EH (cell line): ENCODE measurements at regions not wholly inside any gene's neighbourhood (a gene's known extent, or its start where the extent isn't known, plus 50 kb on each side); places are given as distances from the start of the nearest gene placed in this dataset.

ENCODE experiments used
- DNase-seq: peaks from one replicate; pipeline ENCODE4 v3.0.0-alpha.2; 2015; ENCODE audit warnings: low read depth

DNA sequence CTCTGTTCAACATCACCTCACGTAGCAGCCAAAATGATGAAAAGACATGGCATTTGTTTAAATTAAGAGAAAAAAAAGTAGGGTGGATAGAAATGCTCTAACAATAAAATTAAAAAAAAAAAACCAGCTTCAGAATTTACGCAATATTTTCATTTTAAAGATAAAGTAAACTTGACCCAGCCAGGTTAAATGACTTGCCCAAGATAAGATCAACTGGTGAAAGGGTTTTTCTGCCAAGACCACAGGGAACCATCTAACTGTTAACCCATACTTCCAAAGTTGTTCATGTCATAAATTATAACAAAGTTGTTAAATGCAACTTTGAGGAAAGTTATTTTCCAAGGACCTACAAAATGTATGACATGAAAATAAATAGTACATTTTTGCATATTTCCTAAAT, 129.6 kb upstream of the SOX5 start:
- DNase-seq, result no peak

DNA sequence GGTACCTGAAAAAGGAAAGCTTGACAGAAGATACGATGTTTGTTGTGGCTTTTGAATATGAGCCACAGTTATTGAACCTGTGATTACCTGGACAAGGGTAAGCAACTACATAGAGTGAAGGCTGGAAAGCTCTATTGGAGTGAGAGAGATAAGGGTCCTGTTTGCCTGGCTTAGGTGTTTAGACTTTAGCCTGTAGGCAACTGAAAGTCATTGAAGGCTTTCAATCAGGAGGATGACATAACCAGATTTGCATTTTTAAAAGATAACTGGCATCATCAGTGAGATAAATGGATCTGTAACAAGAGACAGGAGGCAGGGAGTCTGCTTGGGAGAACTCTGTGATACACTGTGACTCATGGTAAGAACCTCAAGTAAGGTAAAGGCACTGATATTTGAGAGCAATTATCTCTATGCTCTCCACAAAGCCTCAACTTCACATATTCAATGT, 128.9 kb upstream of the SOX5 start:
- no peak for DNase-seq

DNA sequence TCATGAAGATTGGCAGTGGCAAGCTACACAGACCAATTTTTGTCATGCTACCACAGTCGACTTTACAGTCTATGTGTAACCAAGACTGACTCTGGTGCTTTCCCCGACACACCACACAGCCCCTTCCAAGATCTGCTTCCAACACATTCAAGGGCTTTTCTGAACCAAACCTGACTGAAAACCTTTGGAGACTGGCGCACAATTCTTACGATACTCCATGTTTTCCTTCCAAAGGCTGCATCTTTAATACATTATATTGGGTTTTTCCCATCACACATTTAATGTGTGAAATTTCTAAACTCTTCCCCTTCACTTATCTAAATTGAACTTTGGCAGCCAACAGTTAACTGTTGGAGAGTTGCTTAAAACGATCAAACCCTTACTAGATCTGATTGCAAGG, 127.7 kb upstream of the SOX5 start:
- DNase-seq, result no peak

DNA sequence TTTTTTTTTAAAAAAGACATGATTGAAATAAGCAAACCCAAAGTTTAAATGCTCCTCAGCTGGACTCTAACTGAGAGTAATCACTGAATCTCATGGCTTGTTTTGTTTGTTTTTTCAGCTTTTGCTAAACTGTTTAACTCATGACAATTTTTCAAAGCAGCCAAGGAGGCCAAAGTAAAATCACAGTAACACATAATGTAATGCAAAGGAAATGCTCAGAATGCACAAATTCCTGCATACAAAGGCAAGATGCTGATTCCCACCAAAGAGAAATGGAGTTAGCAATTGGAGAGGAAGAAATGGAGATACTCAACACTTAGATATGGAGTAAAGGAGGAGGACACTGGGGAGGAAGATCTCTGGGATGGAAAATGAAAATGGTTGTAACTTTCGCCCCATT, 126.2 kb upstream of the SOX5 start:
- no peak for DNase-seq

DNA sequence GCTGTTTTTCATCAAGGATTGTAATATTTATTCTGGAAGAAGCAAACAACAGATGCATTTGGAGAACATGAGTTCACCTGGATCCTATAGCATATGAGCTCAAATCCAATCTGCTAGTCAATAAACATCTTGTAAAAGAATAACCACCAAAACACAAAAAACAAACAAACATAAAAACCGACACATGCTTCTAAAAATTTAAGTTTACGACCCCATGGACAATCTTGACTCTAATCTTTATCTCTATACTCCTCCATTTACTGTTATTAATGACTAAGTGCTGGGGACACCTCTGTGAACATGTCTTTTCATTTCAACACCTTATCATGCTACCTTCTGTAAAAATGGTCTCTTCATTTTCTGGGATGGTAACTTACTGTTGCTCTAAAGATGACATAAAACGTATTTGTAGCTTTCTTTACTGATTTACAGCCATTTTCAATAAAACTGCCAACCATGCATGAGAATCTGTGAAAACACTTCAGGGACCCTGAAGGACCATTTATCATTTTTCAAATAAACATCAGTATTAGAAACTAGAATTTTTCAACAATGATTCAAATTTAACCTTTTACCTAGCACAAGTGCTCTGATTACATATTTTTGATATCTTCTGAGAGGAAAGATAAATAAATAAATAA, 123.8 kb upstream of the SOX5 start:
- DNase-seq, result no peak

DNA sequence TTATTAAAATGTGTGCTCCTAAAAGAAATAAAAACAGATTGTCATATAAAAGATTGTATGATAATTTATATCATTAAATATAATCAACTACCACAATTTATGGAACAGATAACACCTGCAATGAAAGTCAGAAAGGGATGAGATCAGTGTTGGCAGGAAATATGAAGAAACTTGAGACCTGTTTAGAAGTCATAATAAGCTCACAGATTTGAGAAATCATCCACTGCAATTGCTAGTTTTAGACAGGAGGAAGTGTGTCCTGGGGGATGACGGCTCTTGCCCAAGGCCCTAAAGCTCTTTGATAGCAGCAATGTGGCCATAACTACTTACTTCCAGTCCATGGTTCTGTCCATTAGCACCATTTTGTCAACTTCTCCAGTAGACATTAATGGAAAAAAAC, 122.8 kb upstream of the SOX5 start:
- no peak for DNase-seq

DNA sequence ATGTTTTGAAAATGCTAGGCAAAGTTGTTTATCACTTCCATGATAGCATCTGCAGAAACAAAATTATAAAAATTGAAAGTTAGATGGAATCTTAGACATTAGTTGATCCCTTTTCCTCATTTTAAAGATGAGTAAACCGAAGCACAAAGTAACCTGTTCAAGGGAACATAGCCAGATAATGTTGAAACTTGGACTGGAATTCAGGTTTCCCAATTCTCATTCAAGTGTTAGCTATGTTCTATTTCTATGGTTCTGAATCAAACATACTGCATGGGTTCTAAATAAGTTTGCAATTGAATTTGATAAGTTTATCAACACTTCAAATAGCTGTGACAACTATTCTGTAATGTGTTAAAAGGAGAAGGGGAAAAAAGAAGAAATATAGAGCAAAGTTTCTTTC, 122.4 kb upstream of the SOX5 start:
- no peak for DNase-seq

DNA sequence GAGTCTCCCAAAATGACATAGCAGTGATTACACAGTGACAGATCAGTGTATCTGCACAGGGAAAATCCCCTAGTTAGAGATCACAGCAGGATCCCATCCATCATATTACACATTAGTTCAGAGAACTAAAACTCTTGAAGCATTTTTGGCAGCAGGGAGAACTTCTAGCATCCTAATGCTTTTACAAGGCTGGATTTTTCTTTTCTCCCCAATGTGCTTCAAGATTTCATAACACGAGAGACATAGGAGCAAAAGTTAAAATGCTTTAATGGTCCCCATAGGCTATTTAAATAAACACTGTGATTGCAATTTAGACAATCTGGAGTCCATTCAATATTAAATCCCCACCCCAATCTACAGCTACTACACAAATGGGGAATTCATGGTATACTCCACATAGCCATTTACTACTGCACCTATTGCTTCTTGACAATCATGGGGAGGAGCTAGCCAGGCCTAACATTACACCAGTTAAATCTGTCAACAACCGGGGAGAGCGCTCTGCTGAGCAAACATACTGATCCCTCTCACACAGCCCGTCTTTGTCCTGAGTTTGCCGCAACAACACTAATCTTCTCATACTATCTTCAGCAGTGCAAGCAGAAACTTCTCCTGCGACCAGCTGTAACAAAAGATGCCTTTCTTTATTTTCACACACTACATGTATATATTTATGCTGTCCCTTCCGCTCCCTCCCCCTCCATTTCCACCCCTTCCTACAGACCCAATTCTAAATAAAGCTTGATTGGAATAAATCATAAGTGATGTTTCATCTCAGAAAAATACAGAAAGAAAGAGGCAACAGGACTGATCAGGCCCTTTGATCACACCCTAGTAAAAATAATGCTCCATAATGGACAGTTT, 120.3 kb upstream of the SOX5 start:
- no peak for DNase-seq

DNA sequence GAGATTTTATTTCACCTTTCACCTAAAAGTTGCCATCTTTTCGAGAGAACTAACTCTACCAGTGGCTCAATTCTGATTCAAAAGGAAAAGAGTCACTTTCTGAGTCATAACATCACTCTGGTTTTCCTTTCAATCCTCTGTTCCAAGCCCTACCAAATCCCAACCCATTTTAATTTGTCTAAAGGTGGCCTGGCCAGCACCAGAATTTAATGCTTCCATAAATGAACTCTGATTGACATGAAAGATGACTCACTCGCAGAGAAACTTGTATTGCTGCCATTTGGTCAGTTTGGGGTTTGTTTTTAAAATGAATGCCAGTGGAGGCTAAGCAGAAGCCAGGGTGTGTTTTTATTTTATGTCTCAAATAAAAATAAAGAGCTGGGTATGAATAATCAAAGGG, 117.4 kb upstream of the SOX5 start:
- DNase-seq, result peak; percentile 64

DNA sequence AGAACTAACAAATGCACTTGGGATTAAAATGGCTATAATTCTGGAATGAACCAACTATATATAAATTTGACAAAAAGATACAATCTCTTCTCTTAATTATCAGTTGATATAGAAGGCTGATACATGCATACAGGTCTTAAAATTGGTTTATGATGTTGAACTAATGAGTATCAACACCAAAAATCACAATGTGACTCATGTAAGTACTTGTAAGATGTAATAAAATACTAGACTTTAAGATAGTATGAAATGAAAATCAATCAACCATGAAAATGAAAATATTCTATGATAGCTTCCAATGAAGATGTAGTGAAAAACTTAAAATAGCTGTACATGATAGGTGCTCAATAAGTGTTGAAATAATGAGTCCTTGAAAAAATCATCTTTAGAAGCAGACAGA, 116.6 kb upstream of the SOX5 start:
- no peak for DNase-seq

DNA sequence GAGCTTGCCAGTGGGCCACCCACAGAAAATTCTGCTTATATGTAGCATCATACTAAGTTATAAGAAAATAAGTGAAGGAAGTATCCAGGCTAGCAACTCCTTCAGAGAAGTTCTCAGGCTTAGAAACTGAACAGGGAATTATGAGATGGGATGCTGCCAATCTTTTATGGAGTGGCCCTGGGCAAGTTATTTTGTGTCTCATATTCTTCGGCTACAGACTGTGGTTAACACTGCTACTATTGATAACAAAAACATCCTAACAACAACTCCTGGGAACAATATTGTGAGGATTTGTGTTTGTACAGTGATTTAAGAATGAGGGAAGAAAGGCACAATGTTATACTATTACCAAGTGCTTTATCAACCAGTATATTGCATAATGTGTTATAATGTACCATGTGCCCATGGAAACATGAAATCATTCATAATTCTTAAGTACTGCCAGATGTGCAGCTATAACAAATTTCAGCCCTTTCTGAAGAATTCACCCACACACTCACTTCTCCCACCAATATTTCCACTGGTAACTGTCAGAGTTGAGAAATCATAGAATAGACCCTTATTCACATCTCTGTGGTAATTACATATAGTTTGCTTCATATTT, 113.3 kb upstream of the SOX5 start:
- no peak for DNase-seq

DNA sequence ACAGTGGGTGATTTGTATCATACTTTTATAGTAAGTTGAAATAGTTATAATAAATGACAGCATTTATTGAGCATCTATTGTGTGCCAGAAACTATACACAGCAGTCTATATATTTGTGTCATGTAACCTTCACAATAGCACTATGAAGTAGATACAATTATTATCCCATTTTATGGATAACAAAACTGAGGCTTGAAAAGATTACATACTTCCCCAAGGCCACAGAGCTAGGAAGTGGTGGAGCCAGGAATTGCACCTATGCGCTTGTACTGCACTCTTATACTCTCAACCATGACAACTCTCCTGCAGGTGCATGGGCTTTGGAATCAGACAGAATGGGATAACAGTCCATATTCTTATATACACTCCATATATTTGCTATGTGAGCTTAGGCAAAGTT, 110.6 kb upstream of the SOX5 start:
- DNase-seq, result no peak

DNA sequence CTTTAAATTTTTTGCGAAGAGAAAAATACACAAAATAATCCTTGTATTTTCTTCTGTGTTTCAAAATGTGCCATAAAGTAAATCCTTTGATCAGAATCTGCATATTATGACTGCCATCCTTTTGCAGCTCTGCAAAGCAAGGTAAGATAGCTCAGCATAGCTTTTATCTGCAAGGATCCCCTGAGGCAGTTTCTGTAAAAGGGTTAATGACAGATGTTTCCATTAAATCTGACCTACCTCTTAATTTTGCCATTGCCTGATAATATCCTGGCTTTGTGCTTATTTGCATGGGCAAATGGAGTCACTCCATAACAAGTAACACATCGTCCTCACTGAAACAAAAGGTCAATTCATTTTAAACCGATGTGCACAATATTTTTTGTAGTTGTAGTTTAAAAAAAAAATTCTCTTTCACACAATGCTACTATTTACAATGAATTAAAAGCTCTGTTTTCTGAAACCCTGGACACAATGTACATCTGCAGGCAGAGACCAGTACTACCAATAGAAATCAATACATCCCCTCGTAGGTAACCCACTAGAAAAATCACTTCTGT, 108.5 kb upstream of the SOX5 start:
- no peak for DNase-seq

DNA sequence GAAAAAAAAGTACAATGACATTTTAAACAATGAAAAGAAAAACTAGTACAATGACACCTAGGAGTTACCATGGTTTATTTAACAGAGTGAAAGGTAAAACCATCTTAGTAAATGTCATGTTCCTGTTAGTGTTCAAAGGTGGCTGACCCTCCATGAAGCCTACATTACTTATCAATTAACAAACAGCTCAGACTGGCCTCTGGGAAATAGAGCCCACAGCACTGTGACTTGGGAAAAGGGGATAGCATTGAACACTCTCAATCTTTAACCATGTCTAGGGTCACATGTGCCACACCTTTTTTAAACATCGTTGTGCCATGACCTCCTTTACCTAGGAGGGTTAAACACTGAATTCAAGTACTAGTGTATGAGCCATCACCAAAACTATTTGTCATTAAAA, 106.3 kb upstream of the SOX5 start:
- no peak for DNase-seq

DNA sequence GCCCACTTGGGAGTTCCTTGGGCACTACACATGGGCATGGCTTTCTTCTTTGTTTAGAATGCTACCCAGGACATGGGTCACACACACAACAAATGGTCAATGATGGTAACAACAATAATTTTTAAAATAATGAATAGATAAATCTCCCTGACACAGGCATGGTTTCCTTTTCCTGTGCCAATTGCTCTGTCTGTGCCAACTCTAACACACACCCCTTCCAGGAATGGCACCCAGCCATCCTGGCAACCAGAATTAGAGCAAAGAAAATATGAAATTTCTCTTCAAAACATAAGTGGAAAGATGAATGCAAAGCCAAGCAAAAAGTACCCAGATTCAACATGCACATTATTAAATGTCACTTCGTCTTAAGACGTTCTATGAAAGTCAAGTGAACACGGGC, 104.9 kb upstream of the SOX5 start:
- DNase-seq, result no peak

DNA sequence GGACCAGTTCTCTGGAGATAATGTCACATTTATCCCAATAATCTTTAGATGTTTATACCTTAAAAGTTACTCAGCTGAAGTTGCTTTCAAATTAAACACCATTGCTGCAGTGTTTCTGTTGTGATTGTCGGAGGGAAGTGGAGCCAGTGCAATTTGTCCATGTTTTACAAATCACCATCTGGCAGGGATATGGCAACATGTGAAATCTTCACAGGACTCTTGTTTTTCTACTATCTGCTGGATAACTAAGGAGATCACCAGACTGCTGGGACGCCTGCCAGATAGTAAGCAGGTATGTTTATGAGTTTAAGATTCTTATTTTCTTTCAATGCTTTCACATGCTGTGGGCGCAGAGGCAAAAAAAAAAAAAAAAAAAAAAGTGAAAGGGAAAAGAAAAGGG, 100.3 kb upstream of the SOX5 start:
- DNase-seq, result no peak

DNA sequence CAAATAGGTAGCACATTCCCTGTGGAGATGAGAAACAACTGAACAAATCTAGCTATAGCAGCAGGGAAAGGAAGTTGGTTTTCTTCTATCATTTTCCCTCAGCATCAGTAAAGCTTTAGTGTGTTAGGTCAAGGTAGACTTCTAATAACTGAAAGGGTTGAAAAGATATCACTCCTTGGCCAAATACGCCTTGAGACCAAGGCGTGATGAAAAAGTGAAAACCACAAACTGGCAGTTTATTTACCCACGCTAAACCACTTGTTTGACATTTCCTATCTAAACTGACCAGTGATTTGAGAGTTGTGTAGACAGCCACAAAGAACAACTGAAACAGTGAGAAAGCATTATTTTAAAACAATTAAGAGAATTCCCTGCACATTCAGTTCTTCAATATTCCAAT, 99.6 kb upstream of the SOX5 start:
- DNase-seq, result no peak

DNA sequence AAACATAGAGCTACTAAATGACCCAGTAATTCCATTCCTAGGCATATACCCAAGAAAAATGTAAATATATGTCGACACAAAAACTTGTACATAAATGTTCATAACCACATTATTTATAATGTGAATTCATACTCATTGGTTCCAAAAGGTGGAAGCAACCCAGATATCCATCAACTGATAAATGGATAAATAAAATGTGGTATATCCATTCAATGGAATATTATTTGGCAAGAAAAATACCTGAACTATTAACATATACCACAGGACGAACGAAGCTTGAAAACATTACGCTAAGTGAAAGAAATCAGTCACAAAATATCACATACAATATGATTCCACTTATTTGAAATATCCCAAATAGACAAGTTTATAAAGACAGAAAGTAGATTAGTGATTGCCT, 99.0 kb upstream of the SOX5 start:
- no peak for DNase-seq

DNA sequence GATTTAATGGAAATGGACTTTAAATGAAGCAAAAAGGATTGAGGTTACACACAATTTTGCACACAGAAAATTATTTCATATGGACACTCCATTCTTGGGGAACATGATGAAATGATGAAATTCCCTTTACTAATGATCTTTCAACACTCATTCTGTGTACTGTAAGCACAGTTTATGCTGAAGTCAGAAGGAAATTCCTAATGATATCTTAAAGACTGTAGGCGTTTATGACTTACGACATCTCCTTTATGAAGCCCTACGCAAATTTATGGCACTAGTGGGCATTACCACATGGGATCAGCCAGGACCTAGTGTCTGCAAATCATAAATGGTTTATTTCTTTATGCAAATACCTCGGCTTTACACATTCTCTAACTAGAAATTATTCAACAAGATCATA, 97.9 kb upstream of the SOX5 start:
- DNase-seq, result no peak

DNA sequence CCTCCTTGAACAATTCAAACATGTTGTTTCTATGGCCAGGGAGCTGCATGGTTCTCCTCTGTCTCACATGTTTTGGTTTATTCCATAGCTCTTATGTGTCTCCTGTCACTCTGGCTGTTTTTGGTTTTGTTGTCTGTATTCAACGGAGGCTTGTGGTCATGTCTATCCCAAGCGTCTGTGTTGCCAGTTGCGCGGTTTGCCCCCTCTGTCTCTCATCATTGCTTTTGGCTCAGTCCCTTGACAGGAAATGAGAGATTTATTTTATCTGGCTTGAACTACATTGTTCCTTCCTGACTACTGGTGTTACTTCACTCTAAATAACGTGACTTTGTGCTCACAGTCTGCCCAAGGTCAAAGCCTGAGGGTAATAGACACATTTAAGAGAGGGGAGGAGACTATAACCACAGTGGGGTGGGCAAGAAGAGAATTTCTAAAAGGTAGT, 96.4 kb upstream of the SOX5 start:
- peak; percentile 73 for DNase-seq

DNA sequence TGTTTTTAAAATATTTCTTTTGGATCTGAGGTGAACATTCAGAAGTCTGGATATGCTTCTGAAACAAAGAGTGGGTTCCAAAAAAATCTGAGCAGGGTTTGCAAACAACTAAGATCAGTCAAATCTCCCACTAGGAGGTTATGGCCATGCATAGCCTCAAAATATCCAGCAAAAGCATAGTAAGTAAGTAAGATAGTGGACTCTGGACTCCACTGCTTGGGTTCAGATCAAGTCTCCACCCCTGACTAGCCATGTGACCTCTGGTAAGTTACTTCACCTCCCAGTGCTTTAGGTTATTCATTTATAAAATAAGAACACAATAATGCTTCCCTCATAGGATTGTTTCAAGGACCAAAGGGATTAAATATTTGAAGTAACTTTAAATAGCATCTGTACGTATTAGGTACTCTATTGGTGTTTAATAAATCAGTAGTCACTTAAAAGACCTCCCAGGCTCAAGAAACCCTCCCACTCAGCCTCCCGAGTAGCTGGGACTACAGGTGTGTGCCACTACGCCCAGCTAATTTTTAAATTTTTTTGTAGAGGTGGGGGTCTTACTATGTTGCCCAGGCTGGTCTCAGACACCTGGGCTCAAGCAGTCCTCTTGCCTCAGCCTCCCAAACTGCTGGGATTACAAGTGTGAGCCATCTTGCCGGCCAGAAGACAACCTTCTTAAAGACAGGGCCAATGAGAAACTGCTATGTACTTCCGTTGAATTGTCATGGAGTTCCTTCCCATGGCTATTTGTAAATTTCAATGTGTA, 95.7 kb upstream of the SOX5 start:
- DNase-seq, result no peak

DNA sequence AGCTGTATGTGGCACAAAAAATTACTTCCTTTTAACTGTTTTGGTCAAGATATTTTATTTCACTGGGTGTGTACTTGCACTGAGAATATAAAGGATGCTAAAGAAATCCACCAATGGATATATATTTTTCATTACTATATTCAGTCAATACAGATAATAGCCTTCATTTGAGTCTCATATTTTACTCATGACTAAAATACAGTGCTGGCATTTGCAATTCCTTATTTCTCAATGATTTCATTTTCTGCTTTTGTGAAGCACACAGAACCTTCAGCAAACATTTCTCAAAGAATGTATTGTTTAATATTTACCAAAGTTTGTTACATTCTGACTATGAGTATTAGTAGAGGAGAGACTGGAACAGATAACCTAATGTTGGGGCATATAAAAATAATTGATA, 93.2 kb upstream of the SOX5 start:
- no peak for DNase-seq
